ENCODE measurements at regions not wholly inside any gene's neighbourhood (a gene's known extent, or its start where the extent isn't known, plus 50 kb on each side); places are given as distances from the start of the nearest gene placed in this dataset.

DNA sequence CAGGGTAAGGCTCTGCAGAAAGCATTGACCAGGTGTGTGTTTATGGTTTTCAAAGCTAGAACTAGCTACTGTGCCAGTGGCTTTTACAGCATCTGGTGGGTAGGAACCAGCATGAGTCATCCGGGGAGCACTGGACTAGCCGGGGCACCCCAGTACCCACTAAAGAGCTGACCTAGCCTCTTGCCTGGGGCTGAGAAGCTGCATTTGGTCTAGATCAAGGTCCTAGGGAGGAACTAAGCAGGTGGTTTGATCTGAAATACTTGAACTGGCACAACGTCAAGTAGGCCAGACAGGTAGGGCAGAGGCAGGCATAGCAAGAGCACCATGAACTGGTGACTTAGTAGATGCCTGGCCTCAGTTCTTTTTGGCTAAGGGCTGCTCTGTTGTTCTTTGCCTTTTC, 109.8 kb upstream of the PTPRK start:
- DNase-seq (ENCODE audit: low spot score) = peak; percentile 12
- peak overlapping the region; percentile 54 for H3K27ac ChIP-seq
- CTCF ChIA-PET = no interaction called here
- POLR2A ChIA-PET (ENCODE audit: low non-redundant PET) = interaction anchor here (0.8 kb wide), 1 partner anchor 110 kb away, joined by 3 read pairs; the partner anchor contains the start of gene PTPRK
- TF ChIP-seq, protein P1, sequence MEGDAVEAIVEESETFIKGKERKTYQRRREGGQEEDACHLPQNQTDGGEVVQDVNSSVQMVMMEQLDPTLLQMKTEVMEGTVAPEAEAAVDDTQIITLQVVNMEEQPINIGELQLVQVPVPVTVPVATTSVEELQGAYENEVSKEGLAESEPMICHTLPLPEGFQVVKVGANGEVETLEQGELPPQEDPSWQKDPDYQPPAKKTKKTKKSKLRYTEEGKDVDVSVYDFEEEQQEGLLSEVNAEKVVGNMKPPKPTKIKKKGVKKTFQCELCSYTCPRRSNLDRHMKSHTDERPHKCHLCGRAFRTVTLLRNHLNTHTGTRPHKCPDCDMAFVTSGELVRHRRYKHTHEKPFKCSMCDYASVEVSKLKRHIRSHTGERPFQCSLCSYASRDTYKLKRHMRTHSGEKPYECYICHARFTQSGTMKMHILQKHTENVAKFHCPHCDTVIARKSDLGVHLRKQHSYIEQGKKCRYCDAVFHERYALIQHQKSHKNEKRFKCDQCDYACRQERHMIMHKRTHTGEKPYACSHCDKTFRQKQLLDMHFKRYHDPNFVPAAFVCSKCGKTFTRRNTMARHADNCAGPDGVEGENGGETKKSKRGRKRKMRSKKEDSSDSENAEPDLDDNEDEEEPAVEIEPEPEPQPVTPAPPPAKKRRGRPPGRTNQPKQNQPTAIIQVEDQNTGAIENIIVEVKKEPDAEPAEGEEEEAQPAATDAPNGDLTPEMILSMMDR (conservative IDR thresholded peaks at IDR 0.05; ENCODE audit: low read depth) = no peak

DNA sequence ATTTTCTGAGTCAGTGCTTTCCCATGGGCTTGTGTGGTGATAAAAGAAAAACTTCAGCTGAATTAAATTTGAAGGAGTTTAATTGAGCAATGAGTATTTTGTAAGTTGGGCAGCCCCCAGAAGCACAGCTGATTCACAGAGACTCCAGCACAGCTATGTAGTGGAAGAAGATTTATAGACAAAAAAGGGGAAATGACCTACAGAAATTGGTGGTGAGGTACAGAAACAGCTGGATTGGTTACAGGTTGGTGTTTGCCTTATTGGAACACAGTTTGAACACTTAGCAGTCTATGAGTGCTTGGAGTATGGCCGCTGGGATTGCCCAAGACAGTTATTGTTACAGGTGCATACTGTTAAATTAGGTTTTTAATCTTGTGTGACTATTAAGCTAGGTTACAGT, 96.9 kb upstream of the PTPRK start:
- ChIA-PET POLR2A (ENCODE audit: low non-redundant PET) (no interaction called here), CTCF (no interaction called here)
- TF ChIP-seq, protein P1 (conservative IDR thresholded peaks at IDR 0.05; ENCODE audit: low read depth) = no peak
- DNase-seq (ENCODE audit: low spot score) = no peak
- no peak overlapping the region for H3K27ac ChIP-seq

DNA sequence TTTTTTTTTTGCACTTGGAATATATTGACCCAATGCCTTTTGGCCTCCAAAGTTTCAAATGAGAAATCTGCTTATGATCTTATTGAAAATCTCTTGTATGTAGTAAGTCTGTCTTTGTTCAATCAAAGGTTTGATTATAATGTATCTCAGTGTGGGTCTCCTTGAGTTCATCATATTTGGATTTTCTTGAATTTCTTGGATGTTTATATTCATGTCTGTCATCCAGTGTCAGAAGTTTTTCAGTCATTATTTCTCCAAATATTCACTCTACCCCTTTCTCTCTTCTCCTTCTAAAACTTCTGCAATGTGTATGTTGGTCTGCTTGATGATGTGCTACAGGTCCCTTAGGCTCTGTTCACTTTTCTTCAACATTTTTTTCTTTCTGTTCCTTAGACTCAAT, 95.9 kb upstream of the PTPRK start:
- TF ChIP-seq, protein P1 (conservative IDR thresholded peaks at IDR 0.05; ENCODE audit: low read depth) = no peak
- ChIA-PET POLR2A (ENCODE audit: low non-redundant PET) (no interaction called here), CTCF (no interaction called here)
- no peak overlapping the region for H3K27ac ChIP-seq
- no peak for DNase-seq (ENCODE audit: low spot score)

DNA sequence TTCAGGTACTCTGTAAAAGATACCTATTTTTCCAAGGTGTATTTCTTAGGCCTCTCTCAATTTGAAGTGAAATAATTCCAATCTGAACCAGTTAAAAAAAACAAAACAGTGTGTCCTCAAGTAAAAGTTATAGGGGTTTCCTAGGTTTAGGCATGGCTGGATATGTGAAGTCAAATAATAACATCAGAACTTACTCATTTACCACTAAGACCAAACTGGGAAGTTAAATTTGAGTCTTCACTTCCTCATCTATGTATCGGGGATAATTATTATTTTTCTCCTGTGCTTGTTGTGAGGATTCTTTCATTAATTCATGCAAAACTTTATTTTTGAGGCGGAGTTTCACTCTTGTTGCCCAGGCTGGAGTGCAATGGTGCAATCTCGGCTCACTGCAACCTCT, 86.2 kb upstream of the PTPRK start:
- H3K27ac ChIP-seq = peak overlapping the region; percentile 80
- TF ChIP-seq, protein P1 (conservative IDR thresholded peaks at IDR 0.05; ENCODE audit: low read depth) = no peak
- POLR2A ChIA-PET (ENCODE audit: low non-redundant PET) = no interaction called here
- CTCF ChIA-PET = interaction anchor here (0.6 kb wide), 1 partner anchor 244 kb away, joined by 3 read pairs; no protein-coding TSS in a partner anchor
- no peak for DNase-seq (ENCODE audit: low spot score)

DNA sequence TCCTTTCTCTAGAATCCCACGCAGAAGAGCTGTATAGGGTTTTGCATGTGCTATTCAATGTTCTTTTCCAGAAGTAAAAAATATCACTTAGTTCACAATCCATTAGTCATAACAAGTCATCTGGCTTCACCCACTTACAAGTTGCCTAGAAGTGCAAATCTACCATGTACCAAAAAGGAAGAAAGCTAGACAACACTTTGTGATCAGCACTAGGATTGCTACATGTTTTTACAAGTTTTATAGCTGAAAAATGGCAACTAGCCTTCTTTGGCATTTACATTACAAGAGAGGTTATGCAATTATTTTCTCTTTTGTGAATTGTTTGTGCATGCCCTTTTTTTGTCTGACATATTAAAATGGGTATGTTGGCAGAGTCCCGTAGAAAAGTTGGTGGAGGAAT, 85.6 kb upstream of the PTPRK start:
- TF ChIP-seq, protein P1 (conservative IDR thresholded peaks at IDR 0.05; ENCODE audit: low read depth) = no peak
- no peak overlapping the region for H3K27ac ChIP-seq
- POLR2A ChIA-PET (ENCODE audit: low non-redundant PET) = no interaction called here
- CTCF ChIA-PET = interaction anchor here (0.6 kb wide), 1 partner anchor 244 kb away, joined by 3 read pairs; no protein-coding TSS in a partner anchor
- DNase-seq (ENCODE audit: low spot score) = peak; percentile 65

DNA sequence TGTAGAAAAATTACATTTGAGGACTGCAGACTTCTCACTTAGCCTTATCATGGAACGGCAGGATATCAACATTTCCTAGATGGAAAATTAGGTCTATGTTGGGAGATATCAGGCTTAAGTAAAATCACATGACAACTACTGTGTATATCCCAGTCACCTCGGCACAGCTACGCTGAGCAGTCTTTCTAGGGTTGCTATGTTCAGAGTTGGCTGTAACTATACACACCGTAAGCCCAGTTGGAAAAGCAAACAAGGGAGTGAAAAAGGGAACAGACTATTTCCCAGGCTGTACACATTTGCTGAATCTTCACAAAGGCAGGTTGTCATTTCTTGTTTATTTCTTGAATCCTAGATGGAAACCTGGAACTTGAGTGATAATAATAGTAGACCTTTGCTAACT, 80.7 kb upstream of the PTPRK start:
- TF ChIP-seq, protein P1 (conservative IDR thresholded peaks at IDR 0.05; ENCODE audit: low read depth) = no peak
- DNase-seq (ENCODE audit: low spot score) = no peak
- ChIA-PET POLR2A (ENCODE audit: low non-redundant PET) (no interaction called here), CTCF (interaction anchor here (0.6 to 1.0 kb wide), 2 partner anchors 55 to 466 kb away, joined by 3 to 5 read pairs; no protein-coding TSS in a partner anchor)
- H3K27ac ChIP-seq = no peak overlapping the region; the same call in 1 of the 2 replicates

Data from RWPE1 (cell line).